GM18499 (cell line): ENCODE measurements at regions not wholly inside any gene's neighbourhood (a gene's known extent, or its start where the extent isn't known, plus 50 kb on each side); places are given as distances from the start of the nearest gene placed in this dataset.

ENCODE experiments used
- ATAC-seq: cut with Tn5 transposase; IDR thresholded peaks from one replicate; pipeline ENCODE4 v1.9.1; 2021; ENCODE audit warnings: moderate number of reproducible peaks; ENCODE audit not compliant: insufficient read depth, unreplicated experiment

- no peak for ATAC-seq
Measured at GRCh38 chr3:107970993-107971580, 119.7 kb downstream of the CD47 start.

- ATAC-seq, result no peak
Measured at GRCh38 chr3:107969994-107970819, 120.6 kb downstream of the CD47 start.

GRCh38 chr3:107969525-107969924 is 121.3 kb downstream of the CD47 start:
- no peak for ATAC-seq

- ATAC-seq, result no peak
Measured at GRCh38 chr3:107966276-107966675, 124.6 kb downstream of the CD47 start.

- ATAC-seq, result no peak
Measured at GRCh38 chr3:107965136-107965655, 125.6 kb downstream of the CD47 start.

GRCh38 chr3:107963581-107963980 is 127.2 kb downstream of the CD47 start:
- ATAC-seq, result no peak

GRCh38 chr3:107962946-107963345 is 127.9 kb downstream of the CD47 start:
- ATAC-seq, result no peak

- ATAC-seq, result no peak
Measured at GRCh38 chr3:107962037-107962436, 128.8 kb downstream of the CD47 start.

- ATAC-seq, result no peak
Measured at GRCh38 chr3:107959550-107960154, 131.2 kb downstream of the CD47 start.

GRCh38 chr3:107958146-107958545 is 132.7 kb downstream of the CD47 start:
- ATAC-seq, result no peak

GRCh38 chr3:107956991-107957900 is 133.6 kb downstream of the CD47 start:
- ATAC-seq, result no peak

- ATAC-seq, result no peak
Measured at GRCh38 chr3:107954845-107955244, 136.0 kb downstream of the CD47 start.

- ATAC-seq, result no peak
Measured at GRCh38 chr3:107953722-107954121, 137.1 kb downstream of the CD47 start.

- ATAC-seq, result no peak
Measured at GRCh38 chr3:107951126-107951525, 139.7 kb downstream of the CD47 start.

GRCh38 chr3:107950417-107950816 is 140.4 kb downstream of the CD47 start:
- no peak for ATAC-seq

- ATAC-seq, result no peak
Measured at GRCh38 chr3:107949394-107949970, 141.3 kb downstream of the CD47 start.

- ATAC-seq, result no peak
Measured at GRCh38 chr3:107947203-107947602, 143.6 kb downstream of the CD47 start.

- ATAC-seq, result no peak
Measured at GRCh38 chr3:107946700-107947099, 144.1 kb downstream of the CD47 start.

- no peak for ATAC-seq
Measured at GRCh38 chr3:107945417-107946094, 145.3 kb downstream of the CD47 start.
